Panc1 (cell line): ENCODE measurements at regions not wholly inside any gene's neighbourhood (a gene's known extent, or its start where the extent isn't known, plus 50 kb on each side); places are given as distances from the start of the nearest gene placed in this dataset.

ENCODE experiments used
- ATAC-seq: fragments of 200-7000 bp; cut with Tn5 transposase; 2 replicates; pipeline ENCODE4 v1.9.1; 2020; ENCODE audit warnings: mild to moderate bottlenecking, moderate library complexity
- BruUV-seq: library from RNA; stranded (reverse); fragments of 400-500 nt; replicated peaks from 2 replicates; lab custom pipeline; 2021; lab: Mats Ljungman, UMichigan
- CTCF ChIA-PET: fragments of 300-600 bp; sonication (Branson Sonifier 250); formaldehyde crosslinking; loops from one replicate; lab custom pipeline; 2022; ENCODE audit warnings: antibody characterized with exemption; lab: Charles Lee
- POLR2A ChIA-PET: fragments of 300-600 bp; sonication (Branson Sonifier 250); formaldehyde crosslinking; loops from one replicate; lab custom pipeline; 2022; ENCODE audit warnings: antibody characterized with exemption; lab: Charles Lee
- DNase-seq: peaks from one replicate; pipeline ENCODE4 v3.0.0-alpha.2; 2010; ENCODE audit warnings: low read depth, low spot score
- H3K27ac ChIP-seq: 2 replicates; pipeline ENCODE4 v1.5.1; 2011; ENCODE audit warnings: mild to moderate bottlenecking, low read length, inconsistent platforms
- H3K27me3 ChIP-seq: fragments of 200-500 bp; sonication (Bioruptor generic); 2 replicates; pipeline ENCODE4 v1.6.0; 2014; ENCODE audit warnings: low read length, inconsistent platforms; ENCODE audit not compliant: control insufficient read depth, insufficient read depth
- H3K36me3 ChIP-seq: fragments of 200-500 bp; sonication (Bioruptor generic); 2 replicates; pipeline ENCODE4 v1.5.1; 2014; ENCODE audit warnings: inconsistent platforms, mild to moderate bottlenecking, low read length, moderate library complexity; ENCODE audit not compliant: control insufficient read depth, insufficient read depth
- H3K4me1 ChIP-seq: 2 replicates; pipeline ENCODE4 v1.5.1; 2011; ENCODE audit warnings: inconsistent platforms, mild to moderate bottlenecking, low read length, moderate library complexity; ENCODE audit not compliant: control insufficient read depth, insufficient read depth
- H3K4me3 ChIP-seq, 2 experiments: 2 replicates each; pipeline ENCODE4 v1.5.1; 2011 to 2012; ENCODE audit warnings: low read depth in 2 of 2, low read length in 2 of 2, mild to moderate bottlenecking in 2 of 2, inconsistent platforms in 1 of 2, moderate library complexity in 1 of 2
- H3K9me3 ChIP-seq: fragments of 200-500 bp; sonication (Bioruptor generic); 2 replicates; pipeline ENCODE4 v1.5.1; 2014; ENCODE audit warnings: low read depth, mild to moderate bottlenecking, inconsistent platforms, low read length, moderate library complexity; ENCODE audit not compliant: control insufficient read depth, insufficient read depth
- POLR2AphosphoS5 ChIP-seq: IDR thresholded peaks from 2 replicates; pipeline ENCODE4 v1.6.1; 2012; ENCODE audit warnings: mild to moderate bottlenecking, low read depth, low read length, moderate library complexity
- REST ChIP-seq, 2 experiments: IDR thresholded peaks; 2 replicates each; pipeline ENCODE4 v1.6.1; 2011 to 2012; ENCODE audit warnings: low read depth in 2 of 2, control low read depth in 1 of 2, low read length in 1 of 2, mild to moderate bottlenecking in 1 of 2, moderate library complexity in 1 of 2; ENCODE audit not compliant: insufficient read depth in 1 of 2
- SIN3A ChIP-seq: IDR thresholded peaks from 2 replicates; pipeline ENCODE4 v1.6.1; 2012; ENCODE audit warnings: low read depth, mild to moderate bottlenecking, low read length, moderate library complexity, borderline replicate concordance; ENCODE audit not compliant: insufficient read depth
- TCF7L2 ChIP-seq: IDR thresholded peaks from 2 replicates; pipeline ENCODE4 v1.6.1; 2011; ENCODE audit warnings: mild to moderate bottlenecking, low read depth, low read length, inconsistent platforms
- in situ Hi-C: cut with HindIII; loops from 2 replicates; pipeline ENCODE4 v1.10.0; 2016; ENCODE audit warnings: low sequenced_read_pairs, low pct_unique_long_range_greater_than_20kb
- intact Hi-C: fragments of 100-400 bp; cut with micrococcal nuclease; formaldehyde crosslinking; loops from one replicate; pipeline ENCODE4 v1.10.0; 2022; ENCODE audit not compliant: unreplicated experiment
- TF ChIP-seq, protein P1 (sequence below): fragments of 450-650 bp; IDR thresholded peaks from 2 replicates; pipeline ENCODE4 v1.5.1; 2017; ENCODE audit warnings: mild to moderate bottlenecking

GRCh38 chr7:94304878-94305277, 89.8 kb upstream of the COL1A2 start:
- H3K9me3 ChIP-seq: no peaks in the 10 kb centered on the region
- TF ChIP-seq TCF7L2: no peak
- TF ChIP-seq REST (IDR thresholded peaks at IDR 0.05; ENCODE audit: insufficient read depth in 1 of 2, low read depth in 2 of 2, low read length in 1 of 2): no peak
- TF ChIP-seq, protein P1, sequence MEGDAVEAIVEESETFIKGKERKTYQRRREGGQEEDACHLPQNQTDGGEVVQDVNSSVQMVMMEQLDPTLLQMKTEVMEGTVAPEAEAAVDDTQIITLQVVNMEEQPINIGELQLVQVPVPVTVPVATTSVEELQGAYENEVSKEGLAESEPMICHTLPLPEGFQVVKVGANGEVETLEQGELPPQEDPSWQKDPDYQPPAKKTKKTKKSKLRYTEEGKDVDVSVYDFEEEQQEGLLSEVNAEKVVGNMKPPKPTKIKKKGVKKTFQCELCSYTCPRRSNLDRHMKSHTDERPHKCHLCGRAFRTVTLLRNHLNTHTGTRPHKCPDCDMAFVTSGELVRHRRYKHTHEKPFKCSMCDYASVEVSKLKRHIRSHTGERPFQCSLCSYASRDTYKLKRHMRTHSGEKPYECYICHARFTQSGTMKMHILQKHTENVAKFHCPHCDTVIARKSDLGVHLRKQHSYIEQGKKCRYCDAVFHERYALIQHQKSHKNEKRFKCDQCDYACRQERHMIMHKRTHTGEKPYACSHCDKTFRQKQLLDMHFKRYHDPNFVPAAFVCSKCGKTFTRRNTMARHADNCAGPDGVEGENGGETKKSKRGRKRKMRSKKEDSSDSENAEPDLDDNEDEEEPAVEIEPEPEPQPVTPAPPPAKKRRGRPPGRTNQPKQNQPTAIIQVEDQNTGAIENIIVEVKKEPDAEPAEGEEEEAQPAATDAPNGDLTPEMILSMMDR: no peak
- TF ChIP-seq POLR2AphosphoS5: no peak
- no peak for TF ChIP-seq SIN3A
- no peak for DNase-seq
- ChIA-PET CTCF (no interaction called here), POLR2A (no interaction called here)
- ATAC-seq: no peak
- peaks cover 7% of the 10 kb centered on the region for H3K4me1 ChIP-seq
- H3K36me3 ChIP-seq: no peaks in the 10 kb centered on the region
- intact Hi-C loops (no loop called here), in situ Hi-C loops (no loop called here)
- H3K27ac ChIP-seq: no peak overlapping the region
- no peaks in the 10 kb centered on the region for H3K27me3 ChIP-seq
- BruUV-seq: no TSS peak
- no peak overlapping the region for H3K4me3 ChIP-seq

DNA sequence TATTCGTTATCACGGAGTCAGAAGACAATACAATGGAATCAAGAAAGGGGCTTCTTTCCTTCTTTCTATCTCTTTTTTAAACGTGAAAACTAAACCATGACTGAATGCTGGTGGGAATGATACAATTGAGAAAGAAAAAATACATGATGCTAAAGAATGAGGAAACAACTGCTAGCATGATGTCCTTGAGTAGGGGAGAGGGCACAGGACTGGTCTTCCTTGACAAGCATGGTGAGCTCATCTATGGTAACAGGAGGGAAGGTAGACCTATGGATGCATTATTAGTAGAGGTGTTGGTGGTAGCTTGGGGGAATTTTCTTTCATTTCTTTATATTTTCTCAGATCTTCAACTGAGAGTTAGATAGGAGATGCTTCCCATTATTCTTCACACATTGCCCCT, 88.9 kb upstream of the COL1A2 start:
- Histone ChIP-seq H3K27ac (no peak overlapping the region), H3K27me3 (no peaks in the 10 kb centered on the region), H3K4me1 (peaks cover under 1% of the 10 kb centered on the region), H3K4me3 (no peak overlapping the region), H3K9me3 (no peaks in the 10 kb centered on the region), H3K36me3 (no peaks in the 10 kb centered on the region)
- in situ Hi-C loops: no loop called here
- TF ChIP-seq REST (IDR thresholded peaks at IDR 0.05; ENCODE audit: insufficient read depth in 1 of 2, low read depth in 2 of 2, low read length in 1 of 2) (no peak), POLR2AphosphoS5 (no peak)
- intact Hi-C loops: no loop called here
- ATAC-seq (no peak), DNase-seq (no peak)
- BruUV-seq: no TSS peak
- POLR2A ChIA-PET: no interaction called here
- CTCF ChIA-PET: no interaction called here
